Stimulated activated effector memory CD8-positive, alpha-beta T cell treated with anti-CD3 and anti-CD28 coated beads, Interleukin-12 subunit alpha, Interleukin-12 subunit beta, amount 100 ng/mL, for 72 hours (primary cell): ENCODE measurements at regions not wholly inside any gene's neighbourhood (a gene's known extent, or its start where the extent isn't known, plus 50 kb on each side); places are given as distances from the start of the nearest gene placed in this dataset.

ENCODE experiments used
- ATAC-seq: fragments of 150-1000 bp; cut with Tn5 transposase; 2 replicates; pipeline ENCODE4 v1.10.0; 2021
- DNase-seq, 2 donors: peaks; one replicate each; pipeline ENCODE4 v3.0.0; 2021 to 2022; ENCODE audit warnings: low spot score in 2 of 2
- H3K27ac Mint-ChIP-seq: one replicate; pipeline ENCODE4 v1.8.0; 2022; ENCODE audit warnings: mild to moderate bottlenecking, mixed read lengths
- H3K36me3 Mint-ChIP-seq: one replicate; pipeline ENCODE4 v1.8.0; 2022; ENCODE audit warnings: mild to moderate bottlenecking, mixed read lengths
- H3K4me1 Mint-ChIP-seq: one replicate; pipeline ENCODE4 v1.8.0; 2022; ENCODE audit warnings: mixed read lengths
- H3K4me3 Mint-ChIP-seq: one replicate; pipeline ENCODE4 v1.8.0; 2022; ENCODE audit warnings: mild to moderate bottlenecking, mixed read lengths
- H3K9me3 Mint-ChIP-seq: one replicate; pipeline ENCODE4 v1.8.0; 2022; ENCODE audit warnings: mixed read lengths

- ATAC-seq = no peak
- no peak overlapping the region for H3K27ac Mint-ChIP-seq
- no peak overlapping the region for H3K4me3 Mint-ChIP-seq
- H3K36me3 Mint-ChIP-seq = peaks cover 24% of the 10 kb centered on the region
- H3K4me1 Mint-ChIP-seq = no peaks in the 10 kb centered on the region
- DNase-seq = no peak
- no peaks in the 10 kb centered on the region for H3K9me3 Mint-ChIP-seq
Measured at GRCh38 chr14:22456998-22457594, 131.9 kb downstream of the DAD1 start.

GRCh38 chr14:22456421-22456820 lies 132.6 kb downstream of the DAD1 start:
- DNase-seq (no peak), ATAC-seq (no peak)
- no peak overlapping the region for H3K4me3 Mint-ChIP-seq
- H3K4me1 Mint-ChIP-seq = no peaks in the 10 kb centered on the region
- H3K36me3 Mint-ChIP-seq = peaks cover 24% of the 10 kb centered on the region
- no peak overlapping the region for H3K27ac Mint-ChIP-seq
- no peaks in the 10 kb centered on the region for H3K9me3 Mint-ChIP-seq

GRCh38 chr14:22452330-22452729 lies 136.7 kb downstream of the DAD1 start:
- peak overlapping the region; percentile 81 for H3K27ac Mint-ChIP-seq

GRCh38 chr14:22450266-22450665 lies 138.8 kb downstream of the DAD1 start:
- no peak overlapping the region for H3K4me3 Mint-ChIP-seq
- ATAC-seq = no peak
- no peaks in the 10 kb centered on the region for H3K9me3 Mint-ChIP-seq
- DNase-seq = no peak
- H3K27ac Mint-ChIP-seq = no peak overlapping the region
- H3K36me3 Mint-ChIP-seq = peaks cover 19% of the 10 kb centered on the region
- H3K4me1 Mint-ChIP-seq = no peaks in the 10 kb centered on the region

More at GRCh38 chr14:22452330-22452729, 136.7 kb downstream of the DAD1 start:
- H3K9me3 Mint-ChIP-seq = no peaks in the 10 kb centered on the region
- DNase-seq (no peak), ATAC-seq (no peak)
- peak overlapping the region; percentile 37 for H3K4me3 Mint-ChIP-seq
- H3K4me1 Mint-ChIP-seq = no peaks in the 10 kb centered on the region
- peaks cover 19% of the 10 kb centered on the region for H3K36me3 Mint-ChIP-seq

GRCh38 chr14:22449600-22449905 lies 139.5 kb downstream of the DAD1 start:
- H3K36me3 Mint-ChIP-seq = peaks cover 19% of the 10 kb centered on the region
- H3K4me1 Mint-ChIP-seq = no peaks in the 10 kb centered on the region

GRCh38 chr14:22448905-22449599 lies 140.0 kb downstream of the DAD1 start:
- DNase-seq = no peak
- H3K4me1 Mint-ChIP-seq = no peaks in the 10 kb centered on the region
- H3K9me3 Mint-ChIP-seq = no peaks in the 10 kb centered on the region
- H3K4me3 Mint-ChIP-seq = no peak overlapping the region
- ATAC-seq = no peak
- no peak overlapping the region for H3K27ac Mint-ChIP-seq
- peaks cover 19% of the 10 kb centered on the region for H3K36me3 Mint-ChIP-seq

More at GRCh38 chr14:22449600-22449905, 139.5 kb downstream of the DAD1 start:
- no peaks in the 10 kb centered on the region for H3K9me3 Mint-ChIP-seq
- H3K27ac Mint-ChIP-seq = no peak overlapping the region
- H3K4me3 Mint-ChIP-seq = no peak overlapping the region
- DNase-seq (no peak), ATAC-seq (no peak)

GRCh38 chr14:22448035-22448904 lies 140.8 kb downstream of the DAD1 start:
- ATAC-seq (no peak), DNase-seq (no peak)
- Mint-ChIP-seq H3K9me3 (no peaks in the 10 kb centered on the region), H3K4me3 (no peak overlapping the region), H3K36me3 (peaks cover 16% of the 10 kb centered on the region), H3K4me1 (no peaks in the 10 kb centered on the region), H3K27ac (no peak overlapping the region)

- Mint-ChIP-seq H3K27ac (no peak overlapping the region), H3K4me3 (no peak overlapping the region), H3K36me3 (no peaks in the 10 kb centered on the region), H3K9me3 (no peaks in the 10 kb centered on the region), H3K4me1 (no peaks in the 10 kb centered on the region)
- no peak for ATAC-seq
- no peak for DNase-seq
Measured at GRCh38 chr14:22438742-22439141, 150.3 kb downstream of the DAD1 start.

- Mint-ChIP-seq H3K27ac (no peak overlapping the region), H3K9me3 (no peaks in the 10 kb centered on the region), H3K4me1 (no peaks in the 10 kb centered on the region), H3K4me3 (no peak overlapping the region), H3K36me3 (no peaks in the 10 kb centered on the region)
- ATAC-seq (no peak), DNase-seq (no peak)
Measured at GRCh38 chr14:22434901-22435550, 154.0 kb downstream of the DAD1 start.

- Mint-ChIP-seq H3K9me3 (no peaks in the 10 kb centered on the region), H3K4me3 (no peak overlapping the region), H3K36me3 (no peaks in the 10 kb centered on the region), H3K27ac (no peak overlapping the region), H3K4me1 (no peaks in the 10 kb centered on the region)
- ATAC-seq (no peak), DNase-seq (no peak)
Measured at GRCh38 chr14:22434030-22434429, 155.0 kb downstream of the DAD1 start.

GRCh38 chr14:22433069-22433468 lies 156.0 kb downstream of the DAD1 start:
- ATAC-seq (no peak), DNase-seq (no peak)
- no peaks in the 10 kb centered on the region for H3K9me3 Mint-ChIP-seq
- H3K36me3 Mint-ChIP-seq = no peaks in the 10 kb centered on the region
- H3K4me3 Mint-ChIP-seq = no peak overlapping the region
- H3K4me1 Mint-ChIP-seq = no peaks in the 10 kb centered on the region
- no peak overlapping the region for H3K27ac Mint-ChIP-seq

GRCh38 chr14:22432348-22432976 lies 156.6 kb downstream of the DAD1 start:
- Mint-ChIP-seq H3K4me3 (no peak overlapping the region), H3K9me3 (no peaks in the 10 kb centered on the region), H3K27ac (no peak overlapping the region), H3K4me1 (no peaks in the 10 kb centered on the region), H3K36me3 (no peaks in the 10 kb centered on the region)
- DNase-seq = no peak
- no peak for ATAC-seq

- Mint-ChIP-seq H3K27ac (no peak overlapping the region), H3K4me3 (no peak overlapping the region), H3K4me1 (no peaks in the 10 kb centered on the region), H3K36me3 (no peaks in the 10 kb centered on the region), H3K9me3 (no peaks in the 10 kb centered on the region)
- DNase-seq (no peak), ATAC-seq (no peak)
Measured at GRCh38 chr14:22429546-22430294, 159.3 kb downstream of the DAD1 start.

- H3K9me3 Mint-ChIP-seq = no peaks in the 10 kb centered on the region
- ATAC-seq = no peak
- H3K4me1 Mint-ChIP-seq = no peaks in the 10 kb centered on the region
- H3K36me3 Mint-ChIP-seq = no peaks in the 10 kb centered on the region
- DNase-seq = no peak
- H3K27ac Mint-ChIP-seq = no peak overlapping the region
- H3K4me3 Mint-ChIP-seq = no peak overlapping the region
Measured at GRCh38 chr14:22428700-22429291, 160.2 kb downstream of the DAD1 start.
